COLO668 (cell line): ENCODE measurements at regions not wholly inside any gene's neighbourhood (a gene's known extent, or its start where the extent isn't known, plus 50 kb on each side); places are given as distances from the start of the nearest gene placed in this dataset.
"Not testable (repeated sequence)": the region's sequence is repeated elsewhere in the genome, so short reads cannot be mapped to it uniquely, and the experiment has no call there.

Experiments used
- DNase-seq: peaks from one replicate; lab custom pipeline; 2025; ENCODE audit not compliant: unreplicated experiment; lab: John Stamatoyannopoulos, UW

DNA sequence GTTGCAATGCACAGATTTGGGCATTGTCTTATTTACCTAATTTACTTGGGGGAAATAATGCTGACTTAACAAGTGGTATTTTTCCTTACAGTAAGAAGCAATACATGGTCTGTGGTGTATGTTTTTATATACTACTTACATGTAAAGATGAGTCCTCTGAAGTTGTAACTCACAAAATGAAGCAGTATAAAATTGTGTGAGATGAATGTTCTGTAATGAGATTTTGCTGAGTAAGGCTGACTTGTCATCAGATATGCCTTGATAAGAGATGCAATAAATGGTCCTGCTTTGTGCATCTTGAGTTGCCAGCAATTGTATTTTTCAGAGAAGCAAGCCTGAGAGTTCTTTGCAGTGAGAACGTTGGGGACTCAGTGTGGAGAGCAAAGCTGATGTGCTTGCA lies 92.2 kb upstream of the GNAQ start:
- no peak for DNase-seq

GRCh38 chr9:78122631-78123030 lies 91.0 kb upstream of the GNAQ start:
- no peak for DNase-seq

GRCh38 chr9:78121488-78121887 lies 89.9 kb upstream of the GNAQ start:
- DNase-seq = peak; percentile 72

- DNase-seq = peak; percentile 5
These were observed 87.3 kb upstream of the GNAQ start for GRCh38 chr9:78118742-78119473.

GRCh38 chr9:78115073-78115472 lies 83.5 kb upstream of the GNAQ start:
- DNase-seq = no peak

DNA sequence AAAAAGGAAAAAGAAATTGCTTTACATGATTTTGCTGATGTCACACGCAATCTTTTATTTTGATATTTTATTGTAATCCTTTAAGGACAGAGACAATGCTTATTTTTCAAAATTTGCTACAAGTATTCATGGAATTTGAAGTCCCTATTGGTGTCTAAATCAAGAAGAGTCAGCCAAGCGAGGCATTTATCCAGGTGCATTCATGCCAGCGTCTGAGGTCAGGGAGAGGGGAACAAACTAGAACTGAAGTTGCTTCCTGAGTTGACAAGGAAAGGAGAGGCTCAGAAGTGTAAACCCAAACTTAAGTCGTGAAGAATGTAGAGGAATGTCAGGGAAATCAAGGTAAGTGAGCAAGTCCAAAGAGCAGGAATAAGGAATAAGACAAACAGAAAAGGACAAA lies 83.0 kb upstream of the GNAQ start:
- DNase-seq = no peak

- DNase-seq = no peak
These were observed 80.8 kb upstream of the GNAQ start for GRCh38 chr9:78112406-78112805.

GRCh38 chr9:78112004-78112403 lies 80.4 kb upstream of the GNAQ start:
- DNase-seq = no peak

DNA sequence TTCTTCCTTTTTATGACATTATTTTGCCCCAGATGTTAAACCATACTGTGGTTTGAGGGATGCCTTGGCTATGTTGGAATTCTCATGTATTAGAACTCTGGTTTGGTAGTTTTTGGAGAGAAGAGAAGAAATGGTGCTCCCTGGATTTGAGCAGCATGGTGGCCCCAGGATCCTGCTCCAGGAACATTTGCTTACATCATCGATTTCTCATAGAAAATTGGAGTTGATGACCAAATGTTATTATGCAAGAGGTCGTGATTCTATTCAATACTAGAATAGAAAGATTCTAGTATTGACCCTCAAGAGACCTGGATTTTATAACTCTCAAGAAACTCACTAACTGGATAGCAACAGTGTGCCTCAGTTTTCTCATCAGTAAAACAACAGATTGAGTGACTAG lies 77.5 kb upstream of the GNAQ start:
- DNase-seq = no peak

DNA sequence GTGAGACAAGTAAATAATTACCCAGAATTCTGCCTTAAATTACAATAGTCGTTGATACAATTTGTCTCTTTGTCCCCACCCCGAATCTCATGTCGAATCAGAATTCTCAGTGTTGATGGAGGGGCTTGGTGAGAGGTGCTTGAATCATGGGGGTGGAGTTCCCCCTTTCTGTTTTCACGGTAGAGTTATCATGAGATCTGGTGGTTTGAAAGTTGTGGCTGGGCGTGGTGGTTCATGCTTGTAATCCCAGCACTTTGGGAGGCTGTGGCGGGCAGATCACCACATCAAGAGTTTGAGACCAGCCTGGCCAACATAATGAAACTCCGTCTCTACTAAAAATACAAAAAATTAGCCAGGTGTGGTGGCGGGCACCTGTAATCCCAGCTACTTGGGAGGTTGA lies 75.0 kb upstream of the GNAQ start:
- DNase-seq = not testable (repeated sequence)

- no peak for DNase-seq
These were observed 72.4 kb upstream of the GNAQ start for GRCh38 chr9:78103971-78104433.

DNA sequence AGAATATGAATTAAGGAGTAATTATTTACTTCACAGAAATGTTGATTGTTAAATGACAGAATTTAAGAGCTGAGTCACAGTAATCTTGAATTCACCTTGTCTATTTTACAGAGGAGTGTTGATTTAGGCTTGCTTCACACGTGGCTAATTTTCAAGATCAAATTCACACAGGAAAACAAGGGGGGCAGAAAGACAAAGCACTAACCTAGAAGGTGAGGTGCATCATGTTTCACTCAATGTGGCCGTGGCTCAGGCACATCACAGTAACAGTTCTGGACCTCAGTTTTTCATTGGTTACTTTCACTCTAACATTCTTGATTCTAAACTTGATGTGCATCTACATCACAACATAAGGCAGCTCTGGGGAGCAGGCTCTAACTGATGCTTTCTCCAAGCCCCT lies 69.6 kb upstream of the GNAQ start:
- DNase-seq = peak; percentile 24

- DNase-seq = no peak
These were observed 65.9 kb upstream of the GNAQ start for GRCh38 chr9:78097541-78097940.

GRCh38 chr9:78091731-78092130 lies 60.1 kb upstream of the GNAQ start:
- no peak for DNase-seq

GRCh38 chr9:78089111-78089510 lies 57.5 kb upstream of the GNAQ start:
- DNase-seq = no peak

- DNase-seq = not testable (repeated sequence)
These were observed 56.6 kb upstream of the GNAQ start for GRCh38 chr9:78088190-78088589.
